GM12878 (cell line): ENCODE measurements at regions not wholly inside any gene's neighbourhood (a gene's known extent, or its start where the extent isn't known, plus 50 kb on each side); places are given as distances from the start of the nearest gene placed in this dataset.

Experiments
- ATAC-seq: fragments of 200-7000 bp; cut with Tn5 transposase; 3 replicates; pipeline ENCODE4 v1.9.1; 2020; ENCODE audit warnings: mild to moderate bottlenecking, moderate library complexity
- BruUV-seq: library from RNA; stranded (reverse); fragments of 400-500 nt; replicated peaks from 2 replicates; lab custom pipeline; 2021; lab: Mats Ljungman, UMichigan
- CTCF ChIA-PET: fragments of 300-600 bp; sonication (Branson Sonifier 250); formaldehyde crosslinking; extraction: SDS; loops from one replicate; lab custom pipeline; 2021; ENCODE audit warnings: inconsistent platforms; lab: Yijun Ruan, JAX
- POLR2A ChIA-PET: fragments of 350-600 bp; formaldehyde crosslinking; extraction: SDS; loops from one replicate; lab custom pipeline; 2021; ENCODE audit warnings: inconsistent platforms; lab: Charles Lee
- RAD21 ChIA-PET: fragments of 300-600 bp; sonication (Branson Sonifier 250); formaldehyde crosslinking; loops from one replicate; lab custom pipeline; 2023; ENCODE audit warnings: antibody characterized with exemption; ENCODE audit not compliant: unreplicated experiment; lab: Charles Lee
- SMC1A ChIA-PET: fragments of 300-600 bp; sonication (Branson Sonifier 250); formaldehyde crosslinking; loops from one replicate; lab custom pipeline; 2023; ENCODE audit not compliant: unreplicated experiment, uncharacterized antibody; lab: Charles Lee
- DNase-seq: peaks from one replicate; pipeline ENCODE4 v3.0.0-alpha.2; 2011; ENCODE audit warnings: low read depth, low spot score
- FAIRE-seq: peaks from 3 replicates; lab custom pipeline; 2011; peaks lifted over from hg19 to GRCh38; lab: Jason Lieb, UNC
- H2AFZ ChIP-seq: 2 replicates; pipeline ENCODE4 v1.6.0; 2011; ENCODE audit warnings: low read depth, low read length, control low read depth; ENCODE audit not compliant: control insufficient read depth
- H3K27ac ChIP-seq: 2 replicates; pipeline ENCODE4 v1.5.1; 2011; ENCODE audit warnings: control low read depth; ENCODE audit not compliant: control insufficient read depth, insufficient read depth
- H3K27me3 ChIP-seq, 2 experiments: replicated peaks in 1 of 2; 2 replicates each; pipeline versions ENCODE4 v1.6.0 to v1.6.1; 2011; ENCODE audit warnings: low read length in 1 of 2; ENCODE audit not compliant: control insufficient read depth in 2 of 2, insufficient read depth in 2 of 2
- H3K36me3 ChIP-seq, 2 experiments: 2 replicates each; pipeline ENCODE4 v1.5.1; 2011; ENCODE audit warnings: low read length in 1 of 2; ENCODE audit not compliant: control insufficient read depth in 2 of 2, insufficient read depth in 2 of 2
- H3K4me1 ChIP-seq: 2 replicates; pipeline ENCODE4 v1.6.1; 2011; ENCODE audit warnings: mild to moderate bottlenecking, low read length, moderate library complexity, mixed read lengths; ENCODE audit not compliant: control insufficient read depth, insufficient read depth
- H3K4me2 ChIP-seq: 2 replicates; pipeline ENCODE4 v1.6.0; 2011; ENCODE audit warnings: control low read depth; ENCODE audit not compliant: control insufficient read depth, insufficient read depth
- H3K4me3 ChIP-seq: fragments of 200-600 bp; sonication (generic); 2 replicates; pipeline ENCODE4 v1.5.1; 2016
- H3K79me2 ChIP-seq: 2 replicates; pipeline ENCODE4 v1.6.0; 2011; ENCODE audit warnings: low read length; ENCODE audit not compliant: control insufficient read depth, insufficient read depth
- H3K9ac ChIP-seq: 2 replicates; pipeline ENCODE4 v1.8.0; 2011; ENCODE audit warnings: low read length, control low read depth, mixed read lengths; ENCODE audit not compliant: control insufficient read depth, insufficient read depth
- H3K9me3 ChIP-seq: replicated peaks from 3 replicates; pipeline ENCODE4 v1.5.1; 2011; ENCODE audit warnings: mild to moderate bottlenecking, low read length; ENCODE audit not compliant: control insufficient read depth, insufficient read depth
- H4K20me1 ChIP-seq: 2 replicates; pipeline ENCODE4 v1.6.0; 2011; ENCODE audit not compliant: control insufficient read depth, insufficient read depth
- CHD1 ChIP-seq: IDR thresholded peaks from 2 replicates; pipeline ENCODE4 v1.6.1; 2012; ENCODE audit warnings: low read depth, low read length, improper control_type of control experiment
- HDAC2 ChIP-seq: fragments of 200-600 bp; sonication (generic); IDR thresholded peaks from 2 replicates; pipeline ENCODE4 v1.6.1; 2017
- IKZF1 ChIP-seq: fragments of 450-650 bp; conservative IDR thresholded peaks from 2 replicates; pipeline ENCODE4 v1.6.1; 2017; ENCODE audit warnings: antibody characterized with exemption, mild to moderate bottlenecking
- JUND ChIP-seq: IDR thresholded peaks from 2 replicates; pipeline ENCODE4 v1.6.1; 2012; ENCODE audit warnings: low read depth, mild to moderate bottlenecking, low read length, improper control_type of control experiment, moderate library complexity
- MEF2A ChIP-seq: IDR thresholded peaks from 2 replicates; pipeline ENCODE4 v1.6.1; 2011; ENCODE audit warnings: low read depth, mild to moderate bottlenecking, low read length, moderate library complexity; ENCODE audit not compliant: insufficient read depth
- MTA3 ChIP-seq: IDR thresholded peaks from 2 replicates; pipeline ENCODE4 v1.6.1; 2012; ENCODE audit warnings: low read length, inconsistent platforms, borderline replicate concordance
- NFIC ChIP-seq: IDR thresholded peaks from 2 replicates; pipeline ENCODE4 v1.6.1; 2012; ENCODE audit warnings: low read depth, mild to moderate bottlenecking, inconsistent platforms, low read length, moderate library complexity
- PBX3 ChIP-seq: IDR thresholded peaks from 2 replicates; pipeline ENCODE4 v1.6.1; 2011; ENCODE audit warnings: mild to moderate bottlenecking, low read depth, low read length, moderate library complexity; ENCODE audit not compliant: insufficient replicate concordance
- PML ChIP-seq: IDR thresholded peaks from 2 replicates; pipeline ENCODE4 v1.6.1; 2012; ENCODE audit warnings: low read length, inconsistent platforms
- POLR2A ChIP-seq: IDR thresholded peaks from 2 replicates; pipeline ENCODE4 v1.6.1; 2011; ENCODE audit warnings: low read depth, mild to moderate bottlenecking, low read length
- RAD21 ChIP-seq: IDR thresholded peaks from 2 replicates; pipeline ENCODE4 v1.6.1; 2011; ENCODE audit warnings: mild to moderate bottlenecking, low read depth, low read length, moderate library complexity; ENCODE audit not compliant: insufficient read depth
- SMAD5 ChIP-seq: IDR thresholded peaks from 2 replicates; pipeline ENCODE4 v1.6.1; 2016; ENCODE audit warnings: antibody characterized with exemption, low read depth
- ZBED1 ChIP-seq: IDR thresholded peaks from 2 replicates; pipeline ENCODE4 v1.6.1; 2016; ENCODE audit warnings: borderline replicate concordance
- WGBS: methylation state at CpG from one replicate; pipeline ENCODE4 v1.1.6; 2016; ENCODE audit warnings: low lambda C conversion rate; ENCODE audit not compliant: insufficient replicate concordance, insufficient coverage; ENCODE audit errors: missing lambda C conversion rate; 5-methylcytosine and 5-hydroxymethylcytosine counted together
- in situ Hi-C: fragments of 300-500 bp; cut with MboI; formaldehyde crosslinking; loops from 9 replicates; pipeline ENCODE4 v1.14.3; 2018; ENCODE audit warnings: mixed read lengths
- intact Hi-C: fragments of 100-400 bp; cut with micrococcal nuclease; formaldehyde crosslinking; loops from one replicate; pipeline ENCODE4 v1.14.2; 2022; ENCODE audit not compliant: unreplicated experiment

- no peak for TF ChIP-seq PBX3
- TF ChIP-seq MTA3, result no peak
Measured at GRCh38 chr14:101116065-101116464, 212.5 kb upstream of the RTL1 start (continued).

- Histone ChIP-seq H3K36me3 (no peaks in the 10 kb centered on the region), H2AFZ (no peak overlapping the region), H3K9me3 (no peaks in the 10 kb centered on the region; the same call in 2 of the 3 replicates), H4K20me1 (no peaks in the 10 kb centered on the region), H3K27ac (no peak overlapping the region), H3K4me3 (no peak overlapping the region), H3K9ac (no peak overlapping the region), H3K4me2 (no peak overlapping the region), H3K4me1 (no peaks in the 10 kb centered on the region), H3K79me2 (no peaks in the 10 kb centered on the region), H3K27me3 (no peaks in the 10 kb centered on the region)
- RAD21 ChIA-PET, result no interaction called here
- POLR2A ChIA-PET, result no interaction called here
- BruUV-seq, result no TSS peak
- in situ Hi-C loops (no loop called here), intact Hi-C loops (no loop called here)
- TF ChIP-seq ZBED1 (no peak), MEF2A (no peak), SMAD5 (no peak), IKZF1 (no peak), NFIC (no peak), CHD1 (no peak), POLR2A (no peak), RAD21 (no peak), JUND (no peak), PML (no peak), HDAC2 (no peak), MTA3 (no peak)
- no peak for ATAC-seq
- no peak for FAIRE-seq
- SMC1A ChIA-PET, result interaction anchor here (0.9 kb wide), 1 partner anchor 16 kb away, joined by 3 read pairs; no protein-coding TSS in a partner anchor
- DNase-seq, result no peak
- CTCF ChIA-PET, result no interaction called here
- WGBS, result 47% methylated on average over 17 of the region's 17 CpGs
Measured at GRCh38 chr14:101116486-101117130, 213.1 kb upstream of the RTL1 start.
